MV-4-11 (cell line): ENCODE measurements at regions not wholly inside any gene's neighbourhood (a gene's known extent, or its start where the extent isn't known, plus 50 kb on each side); places are given as distances from the start of the nearest gene placed in this dataset.

Experiments used
- DNase-seq: peaks from one replicate; lab custom pipeline; 2025; lab: John Stamatoyannopoulos, UW

DNA sequence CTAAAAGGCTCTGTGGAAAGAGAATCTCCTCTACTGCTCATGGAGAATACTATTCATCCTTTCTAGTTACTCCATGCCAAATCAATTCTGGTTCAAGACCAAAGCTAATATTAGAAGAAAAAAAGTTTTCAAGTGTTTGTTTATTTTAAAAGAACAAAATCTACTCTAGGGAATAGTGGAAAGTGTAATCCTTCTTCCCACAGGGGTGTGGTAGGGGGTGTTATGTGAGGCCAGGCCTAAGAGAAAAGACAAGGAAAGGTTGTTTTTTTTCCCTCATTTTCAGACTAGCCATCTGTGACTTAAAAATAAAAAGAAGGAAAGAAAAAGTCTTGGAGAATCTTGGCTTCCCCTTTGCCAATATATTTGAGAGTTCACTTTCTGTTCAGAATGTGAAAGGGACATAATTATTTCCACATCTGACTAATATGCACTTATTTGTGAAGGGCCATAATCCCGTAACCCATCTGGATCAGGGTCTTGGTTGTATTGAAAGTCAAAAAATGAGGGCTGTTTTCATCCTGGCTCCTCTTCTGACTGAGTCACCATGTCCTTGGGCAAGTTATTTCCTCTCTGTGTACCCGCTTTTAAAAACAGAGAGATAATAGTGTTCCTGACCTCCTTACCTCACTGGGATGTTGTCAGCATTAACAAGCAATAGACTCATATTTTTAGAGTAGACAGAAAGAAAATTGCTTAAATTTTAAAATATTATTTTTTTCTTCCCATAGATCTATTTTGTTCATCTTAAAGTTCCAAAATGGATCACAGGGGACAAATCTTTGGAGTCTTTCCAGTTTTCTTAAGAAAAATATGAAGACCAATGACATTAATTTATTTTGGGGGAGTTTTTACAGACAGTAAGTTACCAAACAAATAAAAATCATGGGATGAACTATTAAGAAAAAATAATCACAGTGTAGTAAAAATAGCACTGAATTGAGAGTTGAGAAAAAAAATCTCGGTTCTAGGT lies 233.7 kb downstream of the IBTK start:
- peak; percentile 13 for DNase-seq

DNA sequence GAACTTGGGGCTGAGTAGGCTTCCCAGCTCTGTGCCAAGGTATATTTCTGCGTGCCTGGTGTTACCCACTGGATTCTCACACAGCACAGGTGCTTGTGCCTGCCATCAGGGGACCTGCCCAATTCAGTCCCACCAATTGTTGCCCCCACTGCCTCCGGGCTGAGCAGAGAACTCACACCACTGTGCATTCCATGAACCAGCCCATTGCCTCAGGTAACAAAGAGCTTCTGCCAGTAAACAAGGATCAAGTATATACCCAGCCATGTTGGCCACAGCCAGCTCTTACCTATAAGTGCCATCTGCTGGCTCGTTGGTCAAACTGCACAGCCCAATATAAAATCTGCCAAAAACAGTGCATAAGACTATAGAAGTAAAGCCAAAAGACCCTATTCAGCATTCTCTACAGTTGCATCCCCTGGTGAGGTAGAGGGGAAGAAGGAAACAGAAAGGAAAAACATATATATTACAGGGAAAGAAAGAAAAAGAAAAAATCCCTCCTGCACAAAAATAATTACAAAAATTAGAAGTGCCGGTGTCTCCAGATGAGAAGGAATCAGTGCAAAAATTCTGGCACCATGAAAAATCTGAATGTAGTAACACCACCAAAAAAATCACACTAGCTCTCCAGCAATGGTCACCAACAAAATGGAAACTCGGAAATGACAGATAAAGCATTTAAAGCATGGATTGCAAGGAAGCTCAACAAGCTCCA lies 241.4 kb downstream of the IBTK start:
- DNase-seq = peak; percentile 62

DNA sequence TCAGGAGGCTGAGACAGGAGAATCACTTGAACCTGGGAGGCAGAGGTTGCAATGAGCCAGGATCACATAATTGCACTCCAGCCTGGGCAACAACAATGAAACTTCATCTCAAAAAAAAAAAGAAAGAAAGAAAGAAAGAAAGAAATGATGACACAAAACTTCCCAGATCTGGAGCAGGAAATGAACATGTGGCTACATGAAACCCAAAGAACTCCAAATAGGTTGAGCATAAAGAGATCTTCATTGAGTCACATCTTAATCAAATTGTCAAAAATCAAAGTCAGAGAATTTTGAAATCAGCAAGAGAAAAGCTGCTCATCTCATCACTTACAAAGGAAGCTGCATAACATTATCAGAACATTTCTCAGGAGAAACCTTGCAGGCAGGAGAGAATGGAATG lies 247.0 kb downstream of the IBTK start:
- no peak for DNase-seq

DNA sequence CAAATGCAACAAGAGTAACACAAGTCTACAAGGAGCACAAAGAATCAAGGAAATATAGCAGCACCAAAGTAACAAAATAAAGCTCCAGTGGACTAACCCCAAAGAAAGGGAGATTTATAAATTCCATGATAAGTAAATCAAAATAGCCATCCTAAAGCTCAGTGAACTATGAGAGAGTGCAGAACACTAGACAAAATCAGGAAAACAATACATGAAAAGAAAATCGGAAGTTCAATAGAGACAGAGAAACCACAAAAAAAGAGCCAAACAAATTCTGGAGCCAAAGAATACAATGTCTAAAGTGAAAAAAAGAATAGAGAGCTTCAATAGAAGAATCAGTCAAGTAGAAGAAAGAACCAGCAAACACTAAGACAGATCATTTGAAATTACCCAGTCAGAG lies 247.3 kb upstream of the TENT5A start:
- no peak for DNase-seq

DNA sequence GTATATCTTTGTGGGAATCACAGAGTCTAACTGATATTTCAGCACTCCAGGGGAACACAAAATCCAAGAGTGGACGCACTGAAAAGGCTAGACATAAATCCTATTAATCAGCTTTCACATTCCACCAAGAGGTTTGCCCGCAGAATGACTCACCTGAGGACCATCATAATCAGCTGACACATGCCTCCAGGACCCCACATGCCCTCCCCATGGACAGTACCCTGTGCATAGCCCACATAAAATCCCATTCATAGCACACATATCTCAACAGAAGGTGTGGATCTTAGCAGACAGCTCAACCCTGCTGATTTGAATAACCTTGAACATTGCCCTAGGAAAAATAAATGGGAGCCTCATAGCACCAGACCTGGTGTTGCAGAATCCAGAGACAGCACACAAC lies 246.8 kb upstream of the TENT5A start:
- no peak for DNase-seq

DNA sequence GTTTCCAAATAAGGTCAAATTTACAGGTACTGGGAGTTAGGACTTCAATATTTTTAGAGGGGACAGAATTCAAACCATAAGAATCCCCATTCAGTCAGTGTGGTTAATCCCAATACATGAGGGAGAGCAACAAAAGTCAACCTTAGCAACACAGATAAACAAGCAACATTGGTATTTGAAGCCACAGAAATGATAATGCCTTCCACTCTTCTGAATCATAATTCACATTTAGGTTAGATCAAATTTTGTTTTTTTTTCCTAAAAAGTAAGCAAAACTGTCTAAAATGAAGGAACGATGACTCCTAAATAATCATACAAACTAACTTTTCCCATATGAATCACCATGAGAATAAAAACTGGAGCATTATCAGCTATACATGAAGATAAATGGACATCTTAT lies 246.0 kb upstream of the TENT5A start:
- DNase-seq = no peak

DNA sequence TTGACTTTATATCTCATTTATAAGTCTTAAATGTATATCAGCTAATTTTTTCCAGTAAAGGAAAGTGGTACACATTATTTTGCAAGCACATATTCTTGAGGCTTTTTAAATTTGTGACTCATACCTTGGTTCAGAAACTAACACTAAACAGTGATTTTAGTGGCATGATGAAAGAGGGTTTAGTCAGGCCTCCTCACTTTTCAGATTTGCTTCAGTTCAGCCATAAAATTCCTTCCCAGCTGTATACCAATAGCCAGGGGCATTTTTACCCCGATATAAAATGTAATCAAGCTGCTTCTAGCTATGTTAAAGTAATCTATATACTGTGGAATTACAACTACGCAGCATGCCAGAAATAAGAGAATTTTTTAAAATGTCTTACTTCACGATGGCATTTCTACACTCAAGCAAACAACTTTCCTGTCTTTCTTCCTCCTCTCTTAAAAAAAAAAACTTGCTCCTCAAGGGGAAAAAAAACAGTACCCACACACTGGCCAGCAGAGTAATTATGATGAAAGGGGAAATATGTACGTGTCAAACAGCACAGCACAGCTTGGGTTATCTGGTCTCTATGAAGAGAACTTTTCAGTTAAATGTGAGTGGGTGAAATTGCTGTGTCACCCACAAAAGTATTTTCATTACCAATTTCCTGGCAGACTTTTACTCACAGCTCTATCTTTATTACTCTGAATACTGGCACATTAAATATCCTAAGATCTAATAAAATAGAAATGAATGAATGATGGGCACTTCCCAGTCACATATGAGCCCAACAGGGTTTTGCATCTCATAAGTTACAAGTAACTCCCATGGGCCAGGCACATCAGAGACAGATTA lies 244.8 kb upstream of the TENT5A start:
- DNase-seq = peak; percentile 52

DNA sequence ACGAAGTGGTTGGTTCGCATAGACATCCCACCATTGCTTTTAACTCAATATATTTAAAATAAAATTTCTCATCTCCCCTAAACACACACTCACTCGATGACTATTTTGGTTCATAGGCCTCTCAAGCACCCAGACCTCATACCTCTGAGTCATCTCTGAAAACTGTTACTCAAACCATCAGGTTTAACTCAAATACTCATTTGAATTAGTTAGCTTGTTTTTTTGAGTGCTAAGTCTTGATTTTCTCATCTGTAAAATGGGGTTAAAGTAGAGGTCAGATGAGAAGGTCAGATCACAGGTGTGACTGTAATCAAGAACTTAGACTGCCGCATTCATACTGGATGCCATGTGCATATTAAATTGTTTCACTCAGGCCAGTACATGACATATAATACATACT lies 243.9 kb upstream of the TENT5A start:
- DNase-seq = no peak

DNA sequence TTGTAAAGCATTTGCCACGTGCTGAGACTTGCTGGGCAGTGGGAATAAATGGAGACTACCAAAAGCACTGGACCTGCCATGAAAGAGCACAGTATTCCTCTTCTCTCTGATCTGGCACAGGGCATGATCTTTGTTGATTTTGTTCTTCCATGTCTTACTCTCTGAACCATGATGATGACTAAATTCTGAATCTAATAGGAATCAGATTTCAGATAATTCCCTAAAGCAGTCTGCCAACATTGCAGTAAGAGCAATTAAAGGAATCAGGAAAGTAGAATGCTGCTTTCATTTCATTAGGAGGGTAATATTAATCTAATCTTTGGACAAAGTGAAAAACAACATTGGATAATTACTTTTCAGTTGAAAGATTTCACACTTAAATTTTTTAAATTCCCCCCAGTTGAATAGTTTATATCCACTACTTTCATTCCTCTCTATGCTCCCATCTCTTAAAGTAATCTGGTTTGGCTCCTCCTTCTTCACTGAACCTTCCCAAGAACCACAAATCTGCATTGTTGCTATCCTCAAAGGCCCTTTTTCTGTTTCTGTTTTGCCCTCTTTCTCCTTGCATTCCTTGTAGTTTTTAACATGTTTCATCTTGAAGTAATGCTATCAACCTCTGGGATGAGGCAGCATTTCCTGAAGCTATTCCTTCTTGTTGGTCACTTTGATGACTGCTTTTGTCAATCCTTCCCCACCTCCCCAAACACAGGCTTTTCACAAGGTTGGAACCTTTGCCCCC lies 243.2 kb upstream of the TENT5A start:
- DNase-seq = no peak

DNA sequence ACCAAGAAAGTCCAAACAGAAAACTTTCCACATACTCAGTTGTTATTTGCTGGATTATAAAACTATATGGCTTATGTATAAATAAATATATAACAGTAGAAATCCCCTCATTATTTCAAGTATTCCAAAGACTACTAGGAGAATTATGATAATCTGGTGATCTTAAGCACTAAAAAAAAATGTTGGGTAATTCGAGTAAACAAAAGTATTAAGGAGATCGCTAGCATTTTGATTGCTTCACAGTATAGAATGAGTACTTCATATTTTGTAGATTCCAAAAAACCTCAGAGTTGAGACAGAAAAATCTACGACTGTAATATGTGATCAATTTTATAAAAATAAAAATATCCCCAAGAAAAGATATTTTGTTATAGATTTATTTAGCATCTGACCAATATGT lies 236.4 kb upstream of the TENT5A start:
- no peak for DNase-seq

DNA sequence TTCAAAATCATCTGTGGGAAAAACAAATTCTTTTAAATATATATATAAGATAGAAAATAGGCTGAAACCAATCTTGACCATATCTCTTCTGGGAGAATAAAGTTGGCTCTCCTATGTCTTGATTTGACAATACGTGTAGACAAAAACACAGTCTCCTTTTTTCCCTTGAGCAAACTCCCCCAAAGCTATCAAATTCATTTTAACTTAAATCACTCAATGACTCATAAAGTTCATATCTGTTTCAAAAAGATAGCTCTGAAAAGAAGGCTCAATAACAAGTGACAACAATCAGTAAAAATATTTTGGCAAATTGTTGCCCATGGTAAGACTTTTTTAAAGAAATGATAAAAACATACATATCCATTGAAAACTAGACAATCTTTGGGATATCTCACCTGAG lies 236.0 kb upstream of the TENT5A start:
- DNase-seq = no peak

DNA sequence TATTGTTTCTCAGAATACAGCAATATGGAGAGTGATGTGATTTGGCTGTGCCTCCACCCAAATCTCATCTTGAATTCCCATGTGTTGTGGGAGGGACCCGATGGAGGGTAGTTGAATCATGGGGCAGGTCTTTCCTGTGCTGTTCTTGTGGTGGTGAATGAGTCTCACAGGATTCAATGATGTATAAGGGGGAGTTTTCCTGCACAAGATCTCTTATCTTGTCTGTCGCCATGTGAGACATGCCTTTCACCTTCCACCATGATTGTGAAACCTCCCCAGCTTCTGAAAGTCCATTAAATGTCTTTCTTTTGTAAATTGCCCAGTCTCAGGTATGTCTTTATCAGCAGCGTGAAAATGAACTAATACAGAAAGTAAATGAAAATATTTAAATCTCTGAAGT lies 234.8 kb upstream of the TENT5A start:
- no peak for DNase-seq

DNA sequence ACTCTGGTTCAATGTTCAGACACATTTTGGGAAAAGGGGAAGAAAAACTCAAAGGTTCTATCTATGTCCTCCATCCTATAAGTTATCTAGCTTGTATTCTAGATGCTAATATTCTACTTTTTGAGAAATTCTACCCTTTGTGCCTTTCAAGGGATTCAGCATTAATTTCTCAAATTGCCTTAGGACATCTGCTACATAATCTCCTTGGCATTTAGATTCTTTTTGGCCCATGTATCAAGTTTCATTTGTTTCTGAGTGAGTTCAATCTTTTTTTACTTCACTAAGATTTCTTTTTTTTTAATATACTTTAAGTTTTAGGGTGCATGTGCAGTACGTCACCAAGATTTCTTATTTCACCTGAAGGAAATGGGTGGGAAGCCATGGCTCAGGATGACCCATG lies 232.7 kb upstream of the TENT5A start:
- DNase-seq = no peak

DNA sequence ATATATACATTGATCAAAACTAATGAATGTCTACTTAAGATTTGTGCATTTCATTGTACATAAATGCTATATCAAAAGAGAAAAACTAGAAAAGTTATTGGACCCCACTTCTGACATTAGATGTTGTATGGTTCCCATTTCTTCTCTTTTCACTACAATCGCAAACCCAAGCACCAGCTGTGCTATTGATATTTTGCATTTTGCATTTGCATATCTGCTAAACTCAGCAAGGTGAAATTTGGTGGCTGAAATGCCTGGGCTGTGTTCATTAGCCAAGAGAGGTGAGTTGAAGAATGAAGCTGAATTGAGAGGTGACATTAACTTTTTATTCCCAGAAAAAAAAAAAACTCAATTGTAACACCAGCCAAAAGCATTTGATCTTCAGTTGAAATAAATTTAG lies 232.1 kb upstream of the TENT5A start:
- DNase-seq = no peak

DNA sequence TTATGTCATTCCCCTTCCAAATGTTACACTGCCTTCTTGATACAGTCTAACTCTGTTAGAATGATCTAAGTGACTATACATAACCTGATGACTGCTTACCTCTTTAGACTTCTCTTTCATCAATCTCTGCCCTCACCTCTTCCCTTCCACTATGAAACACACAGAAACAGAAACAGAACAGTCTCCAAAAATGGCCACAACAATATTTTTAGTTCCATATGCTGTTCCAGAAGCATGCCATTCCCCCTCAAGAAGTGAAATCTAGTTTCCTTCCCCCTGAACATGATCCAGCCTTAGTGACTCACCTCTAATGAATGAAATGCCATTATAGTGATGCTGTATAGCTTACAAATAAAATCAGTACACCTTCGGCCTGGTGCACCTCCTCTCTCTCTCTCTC lies 229.3 kb upstream of the TENT5A start:
- DNase-seq = no peak

DNA sequence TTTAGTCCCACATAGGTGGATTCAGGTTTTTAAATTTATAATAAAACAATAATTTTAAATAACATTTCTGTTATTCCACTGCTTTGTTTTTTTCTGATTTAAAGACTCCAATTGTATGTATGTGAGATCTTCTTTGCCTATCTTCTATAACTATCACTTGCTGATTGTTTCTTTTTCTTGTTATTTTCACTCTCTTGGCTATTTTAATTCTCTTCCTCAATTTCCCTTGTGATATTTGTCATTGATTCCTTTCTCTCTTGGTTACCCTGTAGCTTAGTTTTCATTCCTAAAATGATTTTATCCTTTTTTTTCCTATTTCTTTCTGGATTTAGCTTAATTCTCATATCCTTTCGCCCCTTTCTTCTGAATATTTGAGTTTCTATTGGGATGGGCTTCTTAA lies 227.3 kb upstream of the TENT5A start:
- no peak for DNase-seq

DNA sequence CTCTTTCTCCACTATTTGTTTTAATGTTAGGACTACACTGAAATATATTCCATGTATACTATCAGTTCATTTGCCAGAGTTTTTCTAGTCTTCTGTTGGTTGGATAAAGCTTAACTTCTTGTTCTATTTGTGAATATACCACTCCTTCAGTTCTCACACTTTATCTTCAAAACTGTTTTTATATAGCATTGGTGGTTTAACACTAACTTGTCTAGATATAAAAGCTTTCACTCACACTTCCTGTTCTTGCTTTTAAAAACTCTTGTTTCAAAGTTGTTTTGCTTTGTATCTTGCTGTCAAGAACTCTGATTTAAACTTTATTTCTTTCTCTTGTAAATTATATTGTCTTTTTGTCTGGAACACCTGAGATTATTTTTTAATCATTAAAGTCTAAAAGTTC lies 226.8 kb upstream of the TENT5A start:
- peak; percentile 31 for DNase-seq

DNA sequence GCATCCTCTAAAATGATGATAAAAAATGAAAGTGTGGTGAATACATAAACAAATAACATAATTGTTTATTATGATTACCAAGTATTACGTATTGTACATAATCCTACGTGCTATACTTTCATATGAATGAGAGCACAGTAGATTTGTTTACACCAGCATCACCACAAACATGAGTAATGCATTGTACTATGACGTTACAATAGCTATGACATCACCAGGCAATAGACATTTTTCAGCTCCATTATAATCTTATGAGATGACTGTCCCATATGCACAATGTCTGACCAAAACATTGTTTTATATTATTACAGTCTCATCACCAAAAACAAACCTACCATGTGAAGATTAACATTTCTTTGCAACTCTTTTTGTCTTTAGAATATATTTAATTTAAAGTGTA lies 225.7 kb upstream of the TENT5A start:
- DNase-seq = no peak

DNA sequence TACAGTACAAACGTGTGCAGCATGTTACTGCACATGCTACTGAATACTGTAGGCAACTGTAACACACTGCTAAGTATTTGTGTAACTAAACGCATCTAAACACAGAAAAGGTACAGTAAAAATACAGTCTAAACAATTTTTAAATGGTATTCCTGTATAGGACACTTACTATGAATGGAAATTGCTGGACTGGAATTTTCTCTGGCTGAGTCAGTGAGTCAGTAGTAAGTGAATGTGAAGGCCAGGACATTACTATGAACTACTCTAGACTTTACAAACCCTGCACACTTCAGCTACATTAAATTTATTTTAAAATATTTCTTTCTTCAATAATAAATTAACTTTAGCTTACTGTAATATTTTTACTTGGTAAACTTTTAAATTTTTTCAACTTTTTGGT lies 225.0 kb upstream of the TENT5A start:
- no peak for DNase-seq

DNA sequence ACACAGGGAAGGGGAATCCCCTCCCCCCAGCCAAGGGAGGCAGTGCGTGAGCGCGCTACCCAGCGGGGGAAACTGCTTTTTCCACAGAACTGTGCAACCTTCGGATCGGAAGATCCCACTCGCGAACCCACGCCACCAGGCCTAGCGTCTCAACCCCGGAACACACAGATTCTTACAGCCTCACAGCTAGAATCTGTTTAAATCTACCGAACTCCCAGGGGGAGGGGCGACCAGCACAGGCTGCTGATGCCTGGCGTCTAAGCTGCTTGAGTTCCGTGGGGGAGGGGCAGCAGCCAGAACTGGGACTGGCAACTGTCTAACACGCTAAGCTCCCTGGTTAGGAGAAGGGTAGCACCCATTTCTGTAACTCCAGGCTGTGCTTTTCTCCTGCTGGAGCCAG lies 217.3 kb upstream of the TENT5A start:
- no peak for DNase-seq

DNA sequence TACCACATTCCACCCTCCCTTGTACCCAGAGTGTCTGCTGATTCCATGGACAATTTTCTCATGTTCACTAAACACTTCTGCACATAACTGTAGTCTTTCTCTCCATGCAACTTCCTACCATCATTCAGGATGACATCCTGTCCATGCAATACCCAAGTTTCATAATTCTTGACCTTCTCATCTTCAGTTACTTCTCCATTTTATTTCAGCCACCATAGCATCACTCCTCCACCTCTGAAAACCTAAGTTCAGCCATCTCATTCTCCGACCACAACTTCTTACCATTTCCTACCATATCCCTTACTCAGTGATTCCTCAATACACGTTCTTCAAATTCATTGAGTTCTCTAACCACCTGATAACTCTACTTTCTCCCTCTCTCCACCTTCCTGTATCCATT lies 216.5 kb upstream of the TENT5A start:
- DNase-seq = peak; percentile 83

DNA sequence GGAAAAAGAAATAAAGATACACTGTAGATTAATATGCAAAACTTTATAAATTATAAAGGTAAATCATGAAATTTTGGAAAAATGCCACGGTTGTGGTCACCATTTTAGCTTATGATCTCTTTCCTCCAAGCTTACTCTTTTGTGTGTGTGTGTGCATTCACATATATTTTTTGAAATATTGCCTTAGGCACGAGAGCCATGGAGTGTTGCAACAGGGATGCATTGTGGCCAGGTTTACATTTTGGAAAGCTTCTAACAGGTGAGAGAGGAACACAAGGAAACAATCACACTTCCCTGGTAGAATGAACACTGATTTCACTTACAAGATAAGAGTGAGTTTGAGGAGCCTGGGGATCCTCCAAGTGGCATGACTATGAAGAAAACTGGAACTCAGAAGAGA lies 214.5 kb upstream of the TENT5A start:
- DNase-seq = no peak
